OCI-LY7 (cell line): ENCODE measurements at regions not wholly inside any gene's neighbourhood (a gene's known extent, or its start where the extent isn't known, plus 50 kb on each side); places are given as distances from the start of the nearest gene placed in this dataset.

Experiments used
- BruUV-seq: library from RNA; stranded (reverse); fragments of 400-500 nt; replicated peaks from 2 replicates; lab custom pipeline; 2021; lab: Mats Ljungman, UMichigan
- CTCF ChIA-PET: fragments of 300-600 bp; sonication (Branson Sonifier 250); formaldehyde crosslinking; loops from one replicate; lab custom pipeline; 2022; ENCODE audit warnings: antibody characterized with exemption; ENCODE audit not compliant: unreplicated experiment; lab: Charles Lee
- POLR2A ChIA-PET: fragments of 300-600 bp; sonication (Branson Sonifier 250); formaldehyde crosslinking; loops from one replicate; lab custom pipeline; 2022; ENCODE audit warnings: antibody characterized with exemption; lab: Charles Lee
- DNase-seq: peaks from one replicate; pipeline ENCODE4 v3.0.0-alpha.2; 2015; ENCODE audit warnings: low spot score
- H2AFZ ChIP-seq: fragments of 200-600 bp; sonication (generic), shearing (Covaris generic); 2 replicates; pipeline ENCODE4 v1.6.1; 2014; ENCODE audit warnings: mild to moderate bottlenecking, antibody characterized with exemption, low read length, moderate library complexity
- H3K27ac ChIP-seq: fragments of 200-600 bp; sonication (generic); 2 replicates; pipeline ENCODE4 v1.5.1; 2014; ENCODE audit warnings: mixed run types, low read depth, mild to moderate bottlenecking, moderate library complexity, low read length, inconsistent platforms; ENCODE audit not compliant: poor library complexity, severe bottlenecking
- H3K36me3 ChIP-seq: fragments of 200-600 bp; sonication (generic); 2 replicates; pipeline ENCODE4 v1.6.1; 2014; ENCODE audit warnings: mild to moderate bottlenecking, antibody characterized with exemption, low read length, moderate library complexity, mixed read lengths; ENCODE audit not compliant: insufficient read depth
- H3K4me1 ChIP-seq: fragments of 200-600 bp; sonication (generic); 2 replicates; pipeline ENCODE4 v1.5.1; 2014; ENCODE audit warnings: mild to moderate bottlenecking, low read length; ENCODE audit not compliant: insufficient read depth, poor library complexity, severe bottlenecking
- H3K4me2 ChIP-seq: fragments of 200-600 bp; sonication (generic); 2 replicates; pipeline ENCODE4 v1.6.1; 2014; ENCODE audit warnings: mild to moderate bottlenecking, low read length
- H3K4me3 ChIP-seq: fragments of 200-600 bp; sonication (generic); 2 replicates; pipeline ENCODE4 v1.5.1; 2014; ENCODE audit warnings: mild to moderate bottlenecking, low read depth, low read length; ENCODE audit not compliant: poor library complexity, severe bottlenecking
- H3K79me2 ChIP-seq: fragments of 200-600 bp; sonication (generic); 2 replicates; pipeline ENCODE4 v1.6.1; 2016; ENCODE audit warnings: low read depth, mild to moderate bottlenecking, low read length, moderate library complexity, mixed read lengths; ENCODE audit not compliant: insufficient read depth
- H3K9me2 ChIP-seq: fragments of 200-600 bp; sonication (generic); 2 replicates; pipeline ENCODE4 v1.6.1; 2016; ENCODE audit warnings: mild to moderate bottlenecking, low read length, mixed read lengths; ENCODE audit not compliant: insufficient read depth
- H3K9me3 ChIP-seq: fragments of 200-600 bp; sonication (generic); 2 replicates; pipeline ENCODE4 v1.6.1; 2014; ENCODE audit warnings: mild to moderate bottlenecking, mixed run types, low read length, mixed read lengths
- H4K20me1 ChIP-seq: fragments of 200-600 bp; sonication (generic); 2 replicates; pipeline ENCODE4 v1.6.1; 2014; ENCODE audit warnings: mild to moderate bottlenecking, antibody characterized with exemption, low read length, moderate library complexity, mixed read lengths; ENCODE audit not compliant: insufficient read depth
- EZH2phosphoT487 ChIP-seq: fragments of 200-600 bp; sonication (generic); IDR thresholded peaks from 2 replicates; pipeline ENCODE4 v1.6.1; 2018; ENCODE audit warnings: low read depth, borderline replicate concordance, mild to moderate bottlenecking, mixed run types, antibody characterized with exemption, low read length, moderate library complexity, mixed read lengths
- intact Hi-C: fragments of 100-400 bp; cut with micrococcal nuclease; formaldehyde crosslinking; loops from one replicate; pipeline ENCODE4 v1.10.0; 2022; ENCODE audit not compliant: unreplicated experiment
- TF ChIP-seq, protein P1 (sequence below): fragments of 200-600 bp; sonication (generic); conservative IDR thresholded peaks from 2 replicates; pipeline ENCODE4 v1.5.1; 2014; ENCODE audit warnings: mild to moderate bottlenecking, antibody characterized with exemption, low read length, moderate library complexity, mixed read lengths

DNA sequence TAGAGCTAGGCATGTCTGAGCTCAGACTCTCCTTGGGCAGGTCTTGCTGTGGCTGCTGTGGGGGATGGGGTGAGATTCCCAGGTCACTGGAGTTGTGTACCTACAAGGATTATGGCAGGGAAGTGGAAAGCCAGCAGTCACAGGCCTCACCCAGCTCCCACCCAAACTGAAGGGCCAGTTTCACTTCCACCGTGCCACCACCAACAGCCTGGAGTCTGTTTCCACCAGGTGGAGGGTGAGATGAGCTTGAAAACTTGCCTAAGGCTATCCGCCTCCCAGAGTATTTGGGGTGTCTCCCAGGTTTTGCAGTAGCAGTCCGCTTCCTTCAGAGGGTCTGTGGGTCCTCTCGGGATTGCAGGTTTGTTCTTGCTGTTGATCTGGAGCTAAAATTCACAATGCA, 327.7 kb downstream of the PTPRC start:
- H3K4me2 ChIP-seq, result no peak overlapping the region
- no peaks in the 10 kb centered on the region for H4K20me1 ChIP-seq
- BruUV-seq, result no TSS peak
- H3K79me2 ChIP-seq, result no peaks in the 10 kb centered on the region
- H3K9me2 ChIP-seq, result no peaks in the 10 kb centered on the region
- intact Hi-C loops, result no loop called here
- TF ChIP-seq, protein P1, sequence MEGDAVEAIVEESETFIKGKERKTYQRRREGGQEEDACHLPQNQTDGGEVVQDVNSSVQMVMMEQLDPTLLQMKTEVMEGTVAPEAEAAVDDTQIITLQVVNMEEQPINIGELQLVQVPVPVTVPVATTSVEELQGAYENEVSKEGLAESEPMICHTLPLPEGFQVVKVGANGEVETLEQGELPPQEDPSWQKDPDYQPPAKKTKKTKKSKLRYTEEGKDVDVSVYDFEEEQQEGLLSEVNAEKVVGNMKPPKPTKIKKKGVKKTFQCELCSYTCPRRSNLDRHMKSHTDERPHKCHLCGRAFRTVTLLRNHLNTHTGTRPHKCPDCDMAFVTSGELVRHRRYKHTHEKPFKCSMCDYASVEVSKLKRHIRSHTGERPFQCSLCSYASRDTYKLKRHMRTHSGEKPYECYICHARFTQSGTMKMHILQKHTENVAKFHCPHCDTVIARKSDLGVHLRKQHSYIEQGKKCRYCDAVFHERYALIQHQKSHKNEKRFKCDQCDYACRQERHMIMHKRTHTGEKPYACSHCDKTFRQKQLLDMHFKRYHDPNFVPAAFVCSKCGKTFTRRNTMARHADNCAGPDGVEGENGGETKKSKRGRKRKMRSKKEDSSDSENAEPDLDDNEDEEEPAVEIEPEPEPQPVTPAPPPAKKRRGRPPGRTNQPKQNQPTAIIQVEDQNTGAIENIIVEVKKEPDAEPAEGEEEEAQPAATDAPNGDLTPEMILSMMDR, result no peak
- no peak for TF ChIP-seq EZH2phosphoT487
- CTCF ChIA-PET, result no interaction called here
- POLR2A ChIA-PET, result no interaction called here
- H3K4me1 ChIP-seq, result no peaks in the 10 kb centered on the region
- no peak overlapping the region for H2AFZ ChIP-seq
- H3K4me3 ChIP-seq, result no peak overlapping the region
- H3K9me3 ChIP-seq, result no peaks in the 10 kb centered on the region
- no peak overlapping the region for H3K27ac ChIP-seq
- no peak for DNase-seq
- no peaks in the 10 kb centered on the region for H3K36me3 ChIP-seq

DNA sequence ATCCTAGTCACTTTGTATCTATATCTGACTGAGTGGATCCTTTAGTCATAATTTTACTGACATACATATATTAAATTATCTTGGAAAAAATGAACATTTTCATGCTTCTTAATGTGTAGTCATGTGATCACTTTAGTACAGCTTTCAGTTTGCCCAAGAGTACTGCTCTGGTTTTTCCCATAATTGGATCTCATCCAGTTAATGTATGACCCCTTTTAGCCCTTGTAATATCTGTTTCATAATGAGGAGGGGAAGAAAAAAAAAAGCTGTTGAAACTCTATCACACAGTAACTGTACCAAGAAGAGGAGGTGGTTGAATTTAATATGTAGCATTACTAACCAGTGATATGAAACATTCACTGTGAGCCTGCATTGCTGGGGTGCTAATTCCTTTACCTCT, 328.7 kb downstream of the PTPRC start:
- intact Hi-C loops, result no loop called here

DNA sequence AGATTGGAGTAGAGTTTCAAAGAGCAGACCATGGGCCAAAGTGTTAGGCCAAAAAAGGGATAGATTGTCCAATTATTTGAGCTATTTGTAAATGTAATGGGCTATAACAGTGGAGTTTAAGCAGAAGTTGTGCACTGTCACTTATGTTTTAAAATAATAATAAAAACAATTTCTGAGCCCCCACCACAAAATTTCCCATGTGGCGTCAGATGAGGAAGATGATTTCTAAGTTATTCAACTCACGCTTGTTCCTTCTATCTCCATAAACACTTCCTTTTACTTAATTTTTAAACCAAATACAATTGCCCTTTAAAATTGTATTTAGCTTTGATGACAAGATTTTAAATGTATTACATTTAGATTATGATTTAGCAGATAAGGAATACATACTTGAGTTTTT, 330.0 kb downstream of the PTPRC start:
- no peaks in the 10 kb centered on the region for H3K79me2 ChIP-seq
- TF ChIP-seq, protein P1, result no peak
- TF ChIP-seq EZH2phosphoT487, result no peak
- H3K9me3 ChIP-seq, result no peaks in the 10 kb centered on the region
- no peaks in the 10 kb centered on the region for H3K36me3 ChIP-seq
- ChIA-PET CTCF (no interaction called here), POLR2A (interaction anchor here (0.7 kb wide), 2 partner anchors 32 to 74 kb away, joined by 3 read pairs; no protein-coding TSS in a partner anchor)
- H3K27ac ChIP-seq, result no peak overlapping the region
- H3K4me3 ChIP-seq, result no peak overlapping the region
- no peak for DNase-seq
- H3K4me1 ChIP-seq, result no peaks in the 10 kb centered on the region
- no peak overlapping the region for H3K4me2 ChIP-seq
- H3K9me2 ChIP-seq, result no peaks in the 10 kb centered on the region
- intact Hi-C loops, result no loop called here
- BruUV-seq, result no TSS peak
- no peak overlapping the region for H2AFZ ChIP-seq
- no peaks in the 10 kb centered on the region for H4K20me1 ChIP-seq

More for the DNA sequence above, 328.7 kb downstream of the PTPRC start:
- TF ChIP-seq, protein P1, result no peak
- no peak for TF ChIP-seq EZH2phosphoT487
- Histone ChIP-seq H3K4me2 (no peak overlapping the region), H4K20me1 (no peaks in the 10 kb centered on the region), H3K4me1 (no peaks in the 10 kb centered on the region), H3K9me3 (no peaks in the 10 kb centered on the region), H3K27ac (no peak overlapping the region), H3K9me2 (no peaks in the 10 kb centered on the region), H3K79me2 (no peaks in the 10 kb centered on the region), H2AFZ (no peak overlapping the region), H3K4me3 (no peak overlapping the region), H3K36me3 (no peaks in the 10 kb centered on the region)
- POLR2A ChIA-PET, result interaction anchor here (1.4 kb wide), 1 partner anchor 9 kb away, joined by 6 read pairs; no protein-coding TSS in a partner anchor
- no peak for DNase-seq
- CTCF ChIA-PET, result no interaction called here
- no TSS peak for BruUV-seq
